ENCODE measurements at regions not wholly inside any gene's neighbourhood (a gene's known extent, or its start where the extent isn't known, plus 50 kb on each side); places are given as distances from the start of the nearest gene placed in this dataset.
"Not testable (repeated sequence)": the region's sequence is repeated elsewhere in the genome, so short reads cannot be mapped to it uniquely, and the experiment has no call there.

DNA sequence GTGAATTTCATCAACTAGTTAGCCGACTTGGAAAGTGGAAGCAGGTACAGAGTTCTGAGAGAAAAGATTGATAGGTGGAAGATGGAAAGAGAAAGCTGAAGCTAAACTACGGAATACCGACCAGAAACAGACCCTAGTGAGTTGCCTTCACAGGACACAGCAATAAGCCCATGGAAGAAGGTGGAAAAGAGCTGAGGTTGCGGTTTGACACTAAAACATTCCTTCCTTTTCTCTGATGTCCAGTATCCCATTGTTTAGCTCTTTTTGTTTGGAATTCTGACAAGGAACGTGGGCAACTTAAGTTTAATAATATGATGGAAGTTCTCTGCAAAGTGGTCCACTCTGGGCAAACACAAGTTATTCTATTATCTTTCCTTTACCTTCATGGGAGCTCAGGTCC is 110.1 kb upstream of the ADTRP start:
- Histone ChIP-seq H3K27ac (replicated peaks) (no peak overlapping the region), H3K27me3 (ENCODE audit: insufficient read depth, poor library complexity, severe bottlenecking) (no peaks in the 10 kb centered on the region), H3K4me3 (replicated peaks; ENCODE audit: insufficient read depth, low read length) (no peak overlapping the region)
- no peak for TF ChIP-seq REST (IDR thresholded peaks at IDR 0.05; ENCODE audit: insufficient replicate concordance, low read depth)
- no peak for TF ChIP-seq GABPA (IDR thresholded peaks at IDR 0.05; ENCODE audit: low read depth)
- no peak for TF ChIP-seq POLR2AphosphoS5 (IDR thresholded peaks at IDR 0.05; ENCODE audit: low read depth)
- TF ChIP-seq, protein P1, sequence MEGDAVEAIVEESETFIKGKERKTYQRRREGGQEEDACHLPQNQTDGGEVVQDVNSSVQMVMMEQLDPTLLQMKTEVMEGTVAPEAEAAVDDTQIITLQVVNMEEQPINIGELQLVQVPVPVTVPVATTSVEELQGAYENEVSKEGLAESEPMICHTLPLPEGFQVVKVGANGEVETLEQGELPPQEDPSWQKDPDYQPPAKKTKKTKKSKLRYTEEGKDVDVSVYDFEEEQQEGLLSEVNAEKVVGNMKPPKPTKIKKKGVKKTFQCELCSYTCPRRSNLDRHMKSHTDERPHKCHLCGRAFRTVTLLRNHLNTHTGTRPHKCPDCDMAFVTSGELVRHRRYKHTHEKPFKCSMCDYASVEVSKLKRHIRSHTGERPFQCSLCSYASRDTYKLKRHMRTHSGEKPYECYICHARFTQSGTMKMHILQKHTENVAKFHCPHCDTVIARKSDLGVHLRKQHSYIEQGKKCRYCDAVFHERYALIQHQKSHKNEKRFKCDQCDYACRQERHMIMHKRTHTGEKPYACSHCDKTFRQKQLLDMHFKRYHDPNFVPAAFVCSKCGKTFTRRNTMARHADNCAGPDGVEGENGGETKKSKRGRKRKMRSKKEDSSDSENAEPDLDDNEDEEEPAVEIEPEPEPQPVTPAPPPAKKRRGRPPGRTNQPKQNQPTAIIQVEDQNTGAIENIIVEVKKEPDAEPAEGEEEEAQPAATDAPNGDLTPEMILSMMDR (IDR thresholded peaks at IDR 0.05; ENCODE audit: insufficient read depth, low read length), result no peak
- TF ChIP-seq SPI1 (IDR thresholded peaks at IDR 0.05; ENCODE audit: borderline replicate concordance, low read depth), result no peak
- no peak for DNase-seq (ENCODE audit: low read depth in 1 of 2, low spot score in 1 of 2)

- DNase-seq (ENCODE audit: low read depth in 1 of 2, low spot score in 1 of 2), result no peak
- H3K27me3 ChIP-seq (ENCODE audit: insufficient read depth, poor library complexity, severe bottlenecking), result no peaks in the 10 kb centered on the region
- no peak overlapping the region for H3K4me3 ChIP-seq (replicated peaks; ENCODE audit: insufficient read depth, low read length)
- TF ChIP-seq, protein P1 (IDR thresholded peaks at IDR 0.05; ENCODE audit: insufficient read depth, low read length), result no peak
- TF ChIP-seq SPI1 (IDR thresholded peaks at IDR 0.05; ENCODE audit: borderline replicate concordance, low read depth), result no peak
- TF ChIP-seq REST (IDR thresholded peaks at IDR 0.05; ENCODE audit: insufficient replicate concordance, low read depth), result no peak
- no peak for TF ChIP-seq GABPA (IDR thresholded peaks at IDR 0.05; ENCODE audit: low read depth)
- TF ChIP-seq POLR2AphosphoS5 (IDR thresholded peaks at IDR 0.05; ENCODE audit: low read depth), result no peak
- no peak overlapping the region for H3K27ac ChIP-seq (replicated peaks)
Measured at GRCh38 chr6:11885159-11885558, 106.6 kb upstream of the ADTRP start.

GRCh38 chr6:11883471-11883870 is 104.9 kb upstream of the ADTRP start:
- H3K27ac ChIP-seq (replicated peaks); DNase-seq (ENCODE audit: low read depth in 1 of 2, low spot score in 1 of 2); H3K27me3 ChIP-seq (ENCODE audit: insufficient read depth, poor library complexity, severe bottlenecking); H3K4me3 ChIP-seq (replicated peaks; ENCODE audit: insufficient read depth, low read length): not testable (repeated sequence)

- H3K27me3 ChIP-seq (ENCODE audit: insufficient read depth, poor library complexity, severe bottlenecking); DNase-seq (ENCODE audit: low read depth in 1 of 2, low spot score in 1 of 2); H3K4me3 ChIP-seq (replicated peaks; ENCODE audit: insufficient read depth, low read length); H3K27ac ChIP-seq (replicated peaks): not testable (repeated sequence)
Measured at GRCh38 chr6:11880156-11880555, 101.6 kb upstream of the ADTRP start.

GRCh38 chr6:11878735-11879134 is 100.1 kb upstream of the ADTRP start:
- Histone ChIP-seq H3K27ac (replicated peaks) (no peak overlapping the region), H3K4me3 (replicated peaks; ENCODE audit: insufficient read depth, low read length) (no peak overlapping the region), H3K27me3 (ENCODE audit: insufficient read depth, poor library complexity, severe bottlenecking) (no peaks in the 10 kb centered on the region)
- no peak for TF ChIP-seq POLR2AphosphoS5 (IDR thresholded peaks at IDR 0.05; ENCODE audit: low read depth)
- TF ChIP-seq, protein P1 (IDR thresholded peaks at IDR 0.05; ENCODE audit: insufficient read depth, low read length), result no peak
- no peak for TF ChIP-seq REST (IDR thresholded peaks at IDR 0.05; ENCODE audit: insufficient replicate concordance, low read depth)
- TF ChIP-seq SPI1 (IDR thresholded peaks at IDR 0.05; ENCODE audit: borderline replicate concordance, low read depth), result no peak
- no peak for TF ChIP-seq GABPA (IDR thresholded peaks at IDR 0.05; ENCODE audit: low read depth)
- DNase-seq (ENCODE audit: low read depth in 1 of 2, low spot score in 1 of 2), result no peak

Measured in HL-60 (cell line).